ENCODE measurements at regions not wholly inside any gene's neighbourhood (a gene's known extent, or its start where the extent isn't known, plus 50 kb on each side); places are given as distances from the start of the nearest gene placed in this dataset.

DNA sequence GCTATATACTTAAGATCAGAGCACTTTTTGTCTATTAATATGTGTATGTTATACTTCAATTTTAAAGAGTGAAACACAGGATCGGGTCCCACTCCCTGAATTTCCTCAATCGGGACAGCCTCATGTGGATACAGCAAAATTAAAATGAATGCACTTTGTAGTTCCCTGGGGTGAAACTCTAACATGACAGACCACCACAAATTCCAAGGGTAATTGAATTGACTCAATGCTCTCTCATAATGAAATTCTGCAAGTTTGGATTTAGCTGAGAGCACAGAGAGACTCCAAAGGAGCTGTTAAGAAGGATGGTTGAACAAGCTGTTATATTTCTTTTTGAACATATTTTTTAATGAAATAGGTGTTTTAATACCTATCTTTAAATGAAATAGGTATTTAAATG is 413.6 kb downstream of the GXYLT1 start:
- TF ChIP-seq CTCF (IDR thresholded peaks at IDR 0.05; ENCODE audit: control insufficient read depth, insufficient read depth, low read depth, low read length, missing control alignments) = no peak
- H3K4me3 ChIP-seq (ENCODE audit: control insufficient read depth, low read depth, low read length) = no peak overlapping the region
- no peak for DNase-seq (ENCODE audit: low read depth)

- no peak overlapping the region for H3K4me3 ChIP-seq (ENCODE audit: control insufficient read depth, low read depth, low read length)
- DNase-seq (ENCODE audit: low read depth) = no peak
- TF ChIP-seq CTCF (IDR thresholded peaks at IDR 0.05; ENCODE audit: control insufficient read depth, insufficient read depth, low read depth, low read length, missing control alignments) = no peak
These were observed 420.5 kb downstream of the GXYLT1 start for GRCh38 chr12:41724216-41724615.

- no peak for TF ChIP-seq CTCF (IDR thresholded peaks at IDR 0.05; ENCODE audit: control insufficient read depth, insufficient read depth, low read depth, low read length, missing control alignments)
- DNase-seq (ENCODE audit: low read depth) = no peak
- H3K4me3 ChIP-seq (ENCODE audit: control insufficient read depth, low read depth, low read length) = no peak overlapping the region
These were observed 425.5 kb downstream of the GXYLT1 start for GRCh38 chr12:41719214-41719613.

- H3K4me3 ChIP-seq (ENCODE audit: control insufficient read depth, low read depth, low read length) = no peak overlapping the region
- DNase-seq (ENCODE audit: low read depth) = no peak
- no peak for TF ChIP-seq CTCF (IDR thresholded peaks at IDR 0.05; ENCODE audit: control insufficient read depth, insufficient read depth, low read depth, low read length, missing control alignments)
These were observed 429.4 kb downstream of the GXYLT1 start for GRCh38 chr12:41715256-41715655.

DNA sequence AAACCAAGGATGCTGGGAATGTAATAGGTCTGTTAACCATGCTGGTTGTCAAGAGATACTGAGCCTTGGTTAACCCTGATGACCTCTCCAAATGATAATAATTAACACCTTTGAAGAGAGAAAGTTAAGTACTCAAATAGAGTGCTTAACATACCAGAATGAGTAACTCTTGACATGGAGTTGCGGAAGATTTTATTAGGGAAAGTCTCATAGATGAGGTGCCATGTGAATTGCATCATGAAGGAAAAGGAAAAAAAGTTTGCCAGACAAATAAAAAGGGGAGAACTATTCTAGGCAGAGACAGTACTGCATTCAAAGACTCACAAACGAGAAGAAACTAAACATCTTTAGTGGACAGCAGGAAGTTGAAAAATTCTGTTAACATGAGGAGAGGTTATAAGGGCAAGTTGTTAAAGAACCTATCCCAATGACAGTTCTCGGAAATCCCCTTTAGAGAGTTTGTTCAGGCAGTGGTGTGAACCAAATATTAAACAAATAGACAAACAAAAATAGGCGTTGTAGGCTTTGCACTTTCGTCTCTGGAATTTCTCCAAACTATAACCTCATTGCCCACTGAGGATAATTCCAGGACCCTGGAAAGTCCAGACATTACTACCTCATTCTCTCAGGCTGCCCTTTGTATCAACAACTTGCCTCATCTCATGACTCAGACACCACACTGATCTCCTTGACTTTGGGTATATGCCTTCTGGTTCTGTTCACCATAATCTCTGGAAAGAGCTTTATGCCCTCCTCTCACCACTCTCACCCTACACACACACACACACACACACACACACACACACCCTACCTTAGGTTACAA is 435.0 kb downstream of the GXYLT1 start:
- no peak for TF ChIP-seq CTCF (IDR thresholded peaks at IDR 0.05; ENCODE audit: control insufficient read depth, insufficient read depth, low read depth, low read length, missing control alignments)
- no peak overlapping the region for H3K4me3 ChIP-seq (ENCODE audit: control insufficient read depth, low read depth, low read length)
- DNase-seq (ENCODE audit: low read depth) = no peak

DNA sequence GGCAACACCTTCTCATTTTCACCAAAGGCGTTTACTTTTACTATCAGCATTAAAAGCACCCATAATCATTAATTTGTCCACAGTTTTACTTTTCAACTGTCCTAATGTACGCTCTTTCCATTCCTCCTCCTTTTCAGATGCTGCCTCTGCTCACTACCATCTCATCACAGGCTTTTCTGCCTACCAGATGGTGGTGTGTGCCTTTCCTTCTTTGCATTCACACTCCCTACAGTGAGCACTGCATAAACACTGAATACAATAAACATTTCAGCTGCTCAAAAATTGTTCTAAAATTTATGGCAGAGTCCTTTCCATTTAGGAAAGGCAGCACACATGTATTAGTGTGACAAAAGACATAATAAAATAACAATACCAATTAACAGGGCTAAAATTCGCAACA is 435.7 kb downstream of the GXYLT1 start:
- DNase-seq (ENCODE audit: low read depth) = no peak
- H3K4me3 ChIP-seq (ENCODE audit: control insufficient read depth, low read depth, low read length) = no peak overlapping the region
- no peak for TF ChIP-seq CTCF (IDR thresholded peaks at IDR 0.05; ENCODE audit: control insufficient read depth, insufficient read depth, low read depth, low read length, missing control alignments)
